Nucleus accumbens (tissue), 56 donors: ENCODE measurements at regions not wholly inside any gene's neighbourhood (a gene's known extent, or its start where the extent isn't known, plus 50 kb on each side); places are given as distances from the start of the nearest gene placed in this dataset.
A peak's percentile ranks its signal among the peaks of the same experiment; 100 is the strongest.

Experiments
- DNase-seq, 56 donors: peaks; one replicate each; lab custom pipeline; 2025; lab: John Stamatoyannopoulos, UW

DNA sequence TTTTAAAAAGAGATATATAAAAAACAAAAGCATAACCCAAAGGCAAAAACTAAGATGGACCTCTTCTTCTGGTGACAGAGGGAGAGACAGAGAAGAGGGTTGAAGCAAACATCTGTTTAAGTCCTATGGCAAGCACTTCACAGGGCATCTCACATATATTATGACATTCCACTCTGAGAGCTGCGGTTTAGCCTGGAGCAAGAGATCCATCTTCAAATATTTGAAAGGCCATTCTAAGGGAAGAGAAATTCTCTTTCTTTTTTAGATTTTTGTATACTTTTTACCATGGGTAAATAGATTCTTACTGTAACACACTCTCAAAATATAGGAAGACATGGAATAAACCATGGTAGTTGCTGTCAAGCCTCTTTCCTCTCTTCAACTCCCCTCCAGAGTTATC, 204.1 kb downstream of the GXYLT1 start:
- no peak for DNase-seq

DNA sequence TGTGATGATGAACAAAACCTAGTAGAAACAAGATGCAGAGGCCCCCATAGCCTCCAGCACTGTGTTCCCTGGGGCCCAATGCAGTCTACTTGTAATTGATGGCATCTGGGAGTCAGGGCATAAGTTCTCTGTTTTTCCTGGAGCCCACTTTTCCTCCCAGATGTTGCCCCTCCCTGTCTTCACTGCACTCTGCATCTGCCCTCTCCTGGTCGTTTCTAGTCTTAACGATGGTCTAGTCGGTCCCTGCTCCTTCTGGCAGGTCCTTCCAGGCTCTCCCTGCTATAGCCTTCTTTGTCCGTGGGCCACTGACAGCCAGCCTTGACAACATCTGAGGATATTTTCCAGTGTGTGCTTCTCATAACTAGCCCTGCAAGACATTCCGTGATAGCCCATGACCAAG, 208.3 kb downstream of the GXYLT1 start:
- no peak for DNase-seq

DNA sequence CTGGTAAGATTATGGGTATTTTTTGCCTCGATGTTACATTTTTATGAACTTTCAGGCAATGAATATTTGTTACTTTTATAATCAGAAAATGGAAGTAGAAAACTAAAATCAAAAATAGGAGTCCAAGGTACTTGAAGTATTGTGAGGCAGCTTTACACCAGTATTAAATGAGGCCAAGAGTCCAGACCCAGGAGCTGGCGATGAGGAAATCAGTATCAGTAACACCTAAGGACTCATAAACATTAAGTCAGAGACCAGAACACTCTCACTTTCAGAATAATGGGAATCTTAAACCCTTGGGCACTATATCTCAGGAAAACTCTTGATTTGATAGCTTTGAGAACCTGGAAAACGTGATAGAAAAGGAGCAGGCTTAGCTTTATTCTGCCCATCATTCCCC, 208.8 kb downstream of the GXYLT1 start:
- DNase-seq = no peak

DNA sequence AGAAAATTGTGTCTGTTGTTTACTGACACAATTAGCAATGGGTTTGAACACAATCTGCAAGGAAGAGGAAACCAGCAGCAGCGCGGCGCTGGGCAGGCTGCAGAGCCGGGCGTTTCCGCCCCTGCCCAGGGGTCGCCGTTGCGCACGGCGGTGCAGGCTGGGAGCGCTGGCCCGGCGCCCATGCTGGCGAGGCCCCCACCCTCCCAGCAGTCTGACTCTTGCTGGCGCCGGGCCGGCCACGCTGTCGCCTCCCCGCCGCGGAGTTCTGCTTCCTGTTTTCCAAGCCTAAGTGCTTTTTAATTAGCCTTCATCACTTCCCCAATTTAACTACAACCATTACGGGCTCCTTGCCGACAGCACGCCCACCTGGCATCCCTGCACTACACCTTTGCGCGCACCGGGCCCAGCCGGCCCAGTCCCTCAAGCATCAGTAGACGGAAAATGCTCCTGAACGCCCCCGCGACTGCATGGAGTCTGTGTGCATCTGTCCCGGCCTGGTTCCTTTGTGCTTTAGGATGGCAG, 212.1 kb downstream of the GXYLT1 start:
- DNase-seq = peak in 50 of 56 donors; percentile 5 to 77 (median 44)

DNA sequence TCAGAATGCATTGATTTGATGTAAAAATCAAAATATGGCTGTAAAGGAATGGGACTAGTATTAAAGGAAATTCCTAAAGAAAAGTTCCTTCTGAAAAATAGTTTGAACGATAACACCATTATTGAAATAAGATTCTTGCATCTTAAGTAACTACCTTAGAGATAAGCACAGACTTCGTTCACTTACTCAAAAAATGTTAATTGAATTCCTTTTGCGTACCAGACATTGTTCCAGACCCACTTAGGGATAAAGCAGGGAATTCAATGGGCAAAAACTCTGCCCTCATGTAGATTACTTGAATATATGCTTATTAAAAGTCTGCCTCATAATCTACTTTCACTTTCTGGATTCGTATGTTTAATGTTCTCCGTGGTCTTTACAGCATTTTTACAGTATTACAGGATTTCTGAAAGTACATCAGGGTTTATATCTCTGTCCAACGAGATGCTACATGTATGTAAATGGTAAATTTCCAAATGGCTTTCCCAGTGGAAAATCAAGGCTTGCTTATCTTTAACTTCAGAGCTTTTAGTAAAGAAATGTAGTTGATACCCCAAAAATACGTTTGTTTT, 213.7 kb downstream of the GXYLT1 start:
- DNase-seq = no peak

DNA sequence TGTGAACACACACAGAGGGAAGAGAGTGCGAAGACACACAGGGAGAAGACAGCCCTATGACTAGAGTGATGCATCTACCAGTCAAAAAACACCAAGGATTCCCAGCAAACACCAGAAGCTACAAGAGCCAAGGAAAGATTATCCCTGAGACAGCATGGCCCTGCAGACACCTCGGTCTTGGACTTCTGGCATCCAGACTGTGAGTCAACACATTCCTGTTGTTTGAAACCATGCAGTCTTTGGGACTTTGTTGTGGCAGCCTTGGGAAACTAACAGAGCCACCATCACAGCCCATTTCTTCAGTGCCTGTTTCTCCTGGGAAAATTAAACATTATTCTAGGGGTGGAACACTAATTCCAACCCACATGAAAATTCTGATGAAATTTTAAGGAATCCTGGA, 220.6 kb downstream of the GXYLT1 start:
- no peak for DNase-seq

DNA sequence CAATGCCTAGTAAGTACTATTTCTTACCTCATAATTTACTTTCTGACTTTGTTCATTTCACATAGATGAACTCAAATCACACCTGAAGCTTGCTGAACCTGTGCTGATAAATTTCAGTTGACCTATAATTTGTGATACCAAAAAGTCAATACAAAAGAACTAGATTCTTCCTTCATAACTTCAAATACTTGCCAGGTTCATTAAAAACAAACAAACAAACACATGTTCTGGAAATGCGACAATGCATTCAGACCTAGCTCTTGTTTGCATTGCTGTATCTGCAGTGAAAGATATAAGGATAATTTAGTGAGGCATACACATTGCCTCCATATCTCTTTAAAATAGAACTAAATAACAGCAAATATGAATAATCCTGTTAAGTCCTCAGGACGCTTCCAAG, 221.3 kb downstream of the GXYLT1 start:
- no peak for DNase-seq

DNA sequence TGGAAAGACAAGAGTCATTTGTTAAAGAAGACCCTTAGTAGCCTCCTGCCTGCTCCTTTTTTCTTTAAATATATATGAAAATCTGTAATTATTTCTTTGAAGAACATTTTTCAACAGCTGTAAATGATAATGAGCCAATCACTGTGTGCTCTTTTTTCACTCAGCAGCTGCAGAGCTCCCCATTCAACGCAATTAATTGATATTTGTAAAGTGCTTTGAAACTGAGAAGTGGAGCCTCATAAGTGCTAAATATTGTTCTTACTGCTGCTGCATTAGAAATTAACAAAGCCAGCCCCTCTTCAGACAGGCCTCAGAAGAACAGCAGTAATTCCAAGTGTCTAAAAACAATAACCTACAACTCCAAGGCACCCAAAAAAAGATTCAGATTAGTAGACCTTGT, 224.3 kb downstream of the GXYLT1 start:
- DNase-seq = no peak

DNA sequence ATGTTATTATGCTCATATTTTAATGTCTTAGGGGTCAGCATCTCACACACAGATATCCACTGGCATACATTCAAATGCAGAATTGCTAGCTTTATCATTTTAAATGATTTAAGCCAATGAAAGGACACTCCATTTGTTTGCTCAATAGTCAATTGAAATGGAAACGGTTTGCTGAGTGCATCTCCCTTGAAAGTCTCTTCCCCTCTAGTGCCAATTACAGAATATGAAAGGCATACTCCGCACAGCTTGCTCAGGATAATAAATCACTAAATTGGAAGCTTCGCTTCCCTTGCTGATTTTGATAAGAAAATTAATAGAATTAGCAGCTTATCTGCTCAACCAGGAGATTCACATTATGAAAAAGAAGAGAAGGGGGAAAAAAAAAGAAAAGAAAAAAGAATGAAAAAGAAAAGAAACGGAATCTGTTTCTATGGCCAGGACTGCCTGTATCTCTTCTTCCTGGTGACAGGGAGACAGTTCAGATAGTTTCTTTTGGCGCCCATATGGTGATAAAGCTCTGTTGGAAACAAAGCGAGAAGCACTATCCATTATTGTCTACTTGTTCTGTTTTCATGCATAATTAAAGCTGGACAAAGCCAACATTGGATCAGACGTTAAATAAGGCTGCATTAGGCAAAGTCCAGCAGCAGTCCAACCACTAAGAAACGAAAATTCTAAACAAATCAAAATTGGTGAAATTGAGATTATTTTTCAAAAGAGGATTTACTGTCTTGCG, 225.0 kb downstream of the GXYLT1 start:
- no peak for DNase-seq

DNA sequence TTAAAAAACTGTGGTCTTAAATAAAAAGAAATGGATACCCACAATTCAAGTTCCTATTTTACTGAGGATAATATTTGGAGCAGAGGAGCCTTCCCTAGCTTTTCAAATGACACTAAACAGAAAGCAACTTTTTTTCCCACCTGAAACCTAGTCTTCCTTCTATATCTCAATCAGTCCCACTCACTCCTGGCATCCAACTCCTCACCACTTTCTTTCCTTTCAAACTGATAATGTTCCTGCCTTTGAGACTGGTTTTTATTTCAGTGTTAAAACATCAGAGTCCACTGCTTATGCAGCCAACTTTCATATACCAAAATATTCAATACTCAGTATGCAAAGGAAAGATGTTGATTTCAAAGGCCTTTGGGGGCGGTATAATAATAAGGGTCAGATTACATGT, 225.6 kb downstream of the GXYLT1 start:
- DNase-seq = no peak

DNA sequence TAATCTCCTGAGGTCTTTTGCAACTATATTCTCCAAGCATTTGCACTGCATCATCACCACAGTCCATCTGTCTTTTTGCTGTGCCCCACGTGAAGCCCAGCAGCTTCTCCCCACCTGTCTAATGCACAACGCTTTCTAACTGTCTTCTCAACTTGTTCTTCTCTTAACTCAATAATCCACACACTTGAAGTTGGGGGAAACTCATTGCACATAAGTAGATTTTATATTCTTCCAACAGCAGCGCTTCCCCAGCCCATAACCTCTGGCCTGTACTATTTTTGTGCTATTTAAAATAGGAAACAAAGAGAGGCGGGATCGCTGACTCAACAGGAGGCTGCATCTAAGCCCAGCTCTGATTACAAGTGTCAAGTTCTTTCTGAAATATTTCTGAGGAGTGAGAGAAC, 226.7 kb downstream of the GXYLT1 start:
- DNase-seq = no peak

DNA sequence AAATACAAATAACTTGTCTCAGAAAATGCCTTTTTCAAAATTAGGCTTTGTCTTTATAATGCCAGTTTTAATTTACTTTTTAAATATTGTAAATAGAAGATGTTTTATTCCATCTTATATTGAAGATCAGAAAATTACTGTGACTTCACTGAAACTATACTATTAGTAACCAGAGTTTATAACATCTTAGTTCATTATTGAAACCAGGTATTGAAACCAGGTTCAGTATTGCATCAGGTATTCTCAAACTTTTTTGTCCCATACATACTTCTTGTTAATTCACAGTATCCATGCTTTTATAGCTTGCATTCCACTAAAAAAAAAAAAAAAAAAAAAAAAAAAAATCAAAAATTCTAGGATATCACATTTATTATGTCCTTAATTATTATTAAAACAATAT, 227.5 kb downstream of the GXYLT1 start:
- no peak for DNase-seq

DNA sequence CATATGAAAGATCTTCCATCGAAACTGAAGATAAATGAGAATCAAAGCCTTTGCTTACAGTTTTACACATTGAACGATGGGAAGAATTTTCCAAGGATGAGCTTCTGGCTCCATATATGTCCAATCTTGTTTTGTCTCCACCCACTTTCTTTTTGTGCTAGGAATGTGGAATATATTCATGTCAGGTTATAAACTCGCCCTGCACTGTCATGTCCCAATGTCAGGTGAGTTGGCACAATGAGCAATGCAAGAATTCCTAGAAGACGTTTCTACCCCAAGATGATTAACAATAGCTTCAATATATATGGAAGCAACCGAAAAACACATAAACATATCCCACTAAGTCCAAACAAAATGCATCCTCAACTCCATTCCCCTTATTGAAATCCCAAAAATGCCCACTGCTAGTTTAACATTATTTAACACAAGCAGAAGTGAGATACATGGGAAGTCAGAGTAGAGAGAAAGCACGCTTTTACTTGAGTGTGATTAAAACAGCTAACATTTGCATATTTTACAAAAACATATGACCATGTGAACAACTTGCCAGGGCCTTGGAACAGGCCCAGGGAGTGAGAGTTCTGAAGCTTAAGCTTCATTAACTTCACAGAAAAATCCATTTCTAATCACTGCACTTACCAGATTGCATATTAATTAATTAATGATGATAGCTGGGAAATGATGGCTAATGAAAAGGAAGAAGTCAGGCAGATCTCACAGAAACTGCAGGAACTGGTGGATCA, 233.9 kb downstream of the GXYLT1 start:
- no peak for DNase-seq

DNA sequence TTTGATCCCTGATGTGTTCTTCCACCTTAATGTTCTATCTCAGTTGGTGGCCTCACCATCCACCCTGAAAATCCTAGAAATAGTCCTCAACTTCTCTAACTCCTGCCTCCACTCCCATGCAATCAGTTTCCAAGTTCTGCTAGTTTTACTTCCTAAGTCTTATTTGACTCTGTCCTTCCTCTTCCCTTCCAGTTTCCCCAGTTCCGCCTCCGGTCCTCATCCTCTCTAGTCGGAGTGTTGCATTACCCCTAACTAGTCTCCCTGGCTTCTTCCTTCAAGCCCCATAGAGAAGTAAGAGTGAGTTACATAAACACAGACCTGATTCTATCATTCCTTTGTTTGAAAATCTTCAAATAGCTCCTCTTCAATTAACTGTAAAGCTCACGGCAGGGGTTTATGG, 236.5 kb downstream of the GXYLT1 start:
- DNase-seq = no peak

DNA sequence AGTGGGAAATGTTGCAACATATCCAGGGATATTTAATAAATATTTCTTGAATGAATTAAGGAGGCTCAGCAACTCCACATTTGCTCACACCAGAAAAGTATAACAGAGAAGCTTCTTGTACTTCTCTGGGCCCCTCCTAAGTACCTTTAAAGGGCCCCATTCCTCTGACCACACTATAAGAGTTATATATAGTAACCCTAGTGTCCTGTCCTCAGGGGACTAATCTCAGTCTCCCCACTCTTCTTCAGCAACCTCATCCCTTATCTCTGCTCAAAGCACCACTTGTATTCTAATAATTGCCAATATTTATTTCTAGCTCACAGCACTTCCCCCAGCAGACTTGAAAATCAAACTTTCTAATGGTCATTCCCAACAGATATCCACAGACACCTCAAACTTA, 237.1 kb downstream of the GXYLT1 start:
- no peak for DNase-seq

DNA sequence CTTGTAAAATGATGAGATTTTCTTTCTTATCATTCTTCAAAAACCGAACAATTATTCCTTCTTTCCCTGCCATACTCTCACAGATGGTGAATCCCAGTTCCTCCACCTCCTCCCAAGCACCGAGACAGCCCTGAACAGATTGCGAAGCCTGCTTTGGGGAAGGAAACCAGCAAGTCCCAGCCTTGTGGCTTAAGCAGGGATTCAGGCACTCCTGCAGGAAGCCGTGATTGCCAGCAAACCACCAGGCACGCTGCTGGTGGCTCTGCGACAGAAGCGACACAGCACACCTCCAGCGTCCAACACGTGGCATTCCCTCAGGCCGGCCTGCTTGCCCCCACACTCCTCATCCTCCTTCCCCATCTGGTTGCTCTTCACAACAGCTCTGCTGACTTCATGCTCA, 237.7 kb downstream of the GXYLT1 start:
- DNase-seq = peak in 1 of 56 donors; percentile 1

DNA sequence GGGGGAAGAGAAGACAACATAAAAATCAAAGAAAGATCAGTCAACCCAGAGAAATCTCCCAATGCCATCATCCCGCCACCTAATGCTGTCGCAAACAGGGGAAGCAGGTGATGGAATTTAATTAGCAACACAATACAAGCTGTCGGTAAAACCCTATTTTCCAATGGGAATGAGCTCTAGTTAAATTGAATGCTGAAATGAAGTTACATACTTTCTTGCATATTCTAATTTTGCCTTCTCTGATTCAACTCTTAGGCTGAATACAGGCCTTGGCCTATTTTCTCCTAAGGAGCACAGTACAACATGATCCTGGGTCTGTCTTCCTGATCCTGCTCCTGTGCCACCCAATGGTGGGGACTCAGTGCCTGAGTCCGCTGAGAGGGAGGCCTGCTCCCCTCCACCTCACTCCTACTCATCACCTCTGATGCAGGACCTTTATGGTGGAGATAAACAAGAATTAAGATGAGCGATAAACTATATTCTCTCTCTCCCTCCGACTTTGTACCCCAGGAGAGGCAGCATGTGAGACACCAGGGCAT, 238.8 kb downstream of the GXYLT1 start:
- DNase-seq = no peak

DNA sequence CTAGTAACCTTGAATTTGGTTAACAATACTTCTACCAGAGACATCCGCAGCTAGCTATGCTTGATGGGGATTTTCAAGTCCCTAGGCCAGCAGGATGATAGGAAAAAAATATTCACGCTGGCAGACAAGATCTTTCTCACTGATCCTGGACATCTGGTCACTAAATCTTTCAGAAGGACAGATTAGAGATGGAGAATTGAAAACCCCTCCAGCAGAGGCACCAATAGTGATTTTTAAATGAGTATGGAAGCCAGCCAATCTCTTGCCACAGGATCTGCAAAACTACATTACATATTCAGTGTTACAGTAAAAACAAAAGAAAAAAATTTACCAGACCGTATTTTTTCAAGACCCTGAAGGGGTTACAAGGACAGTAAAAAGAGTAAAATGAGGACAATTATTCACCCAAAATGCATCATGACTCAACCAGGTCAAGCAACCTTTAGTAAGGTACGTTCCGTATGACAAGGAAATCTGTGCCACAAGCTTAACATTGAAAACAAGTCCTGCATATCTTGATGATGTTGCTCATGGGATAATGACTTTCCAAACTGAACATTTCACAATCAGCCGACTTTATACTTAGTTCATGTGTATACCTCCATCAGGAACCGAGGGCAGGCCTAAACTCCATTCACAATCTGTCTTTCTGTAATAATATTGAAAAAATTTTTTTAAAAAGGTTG, 239.5 kb downstream of the GXYLT1 start:
- DNase-seq = no peak

DNA sequence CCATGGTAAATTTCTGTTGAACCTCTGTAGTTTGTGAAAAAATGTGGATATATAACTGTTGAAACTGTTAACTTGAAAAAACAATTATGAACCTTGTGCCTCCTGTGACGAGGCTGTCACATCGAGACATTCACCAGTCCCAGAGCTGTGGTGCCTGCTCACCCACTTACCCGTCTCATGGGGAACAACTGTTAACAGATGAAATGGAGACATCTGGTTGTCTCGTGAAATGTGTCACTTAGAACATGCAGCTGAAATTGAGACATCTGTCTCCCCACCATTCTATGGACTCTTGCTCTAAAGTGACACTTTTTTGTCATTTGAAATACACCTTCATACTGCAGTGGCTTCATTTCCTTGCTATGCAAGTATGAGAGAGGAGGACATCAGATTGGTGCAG, 240.6 kb downstream of the GXYLT1 start:
- no peak for DNase-seq

DNA sequence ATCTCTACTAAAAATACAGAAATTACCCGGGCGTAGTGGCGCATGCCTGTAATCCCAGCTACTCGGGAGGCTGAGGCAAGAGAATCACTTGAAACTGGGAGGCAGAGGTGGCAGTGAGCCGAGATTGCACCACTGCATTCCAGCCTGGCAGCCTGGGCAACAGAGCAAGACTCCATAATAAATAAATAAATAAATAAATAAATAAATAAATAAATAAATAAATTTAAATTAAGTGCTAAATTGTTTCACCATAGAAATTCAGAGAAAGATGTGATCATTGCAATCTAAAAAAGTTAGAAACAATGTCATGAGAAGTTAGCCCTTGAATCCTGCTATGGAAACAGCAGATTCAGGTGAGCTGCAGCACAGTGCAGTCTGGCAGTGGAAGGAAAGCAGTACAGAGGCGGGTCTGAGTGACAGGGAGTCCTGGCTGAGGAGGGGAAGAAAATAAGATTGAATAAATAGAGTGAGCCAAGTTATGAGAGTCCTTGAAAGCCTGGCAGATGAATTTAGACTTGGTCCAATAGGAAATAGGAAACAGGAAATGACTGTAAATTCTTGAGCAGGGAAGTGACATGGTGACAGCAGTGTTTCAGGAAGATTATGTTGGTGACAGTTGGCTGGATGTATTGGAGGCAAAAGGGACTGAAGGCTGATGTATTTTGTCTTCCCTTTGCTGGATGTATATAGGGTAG, 241.5 kb downstream of the GXYLT1 start:
- no peak for DNase-seq
